ACC112 (cell line): ENCODE measurements at regions not wholly inside any gene's neighbourhood (a gene's known extent, or its start where the extent isn't known, plus 50 kb on each side); places are given as distances from the start of the nearest gene placed in this dataset.

Experiments
- H2AFZ ChIP-seq: fragments of 200-600 bp; sonication (generic); one replicate; pipeline ENCODE4 v1.6.0; 2017; ENCODE audit warnings: antibody characterized with exemption, low read length; ENCODE audit not compliant: unreplicated experiment
- H3K27ac ChIP-seq: fragments of 200-600 bp; sonication (generic); 2 replicates; pipeline ENCODE4 v1.5.1; 2014; ENCODE audit warnings: low read depth, mild to moderate bottlenecking, antibody characterized with exemption, low read length, moderate library complexity
- H3K27me3 ChIP-seq: fragments of 200-600 bp; sonication (generic); 2 replicates; pipeline ENCODE4 v1.6.1; 2014; ENCODE audit warnings: mild to moderate bottlenecking, antibody characterized with exemption, low read length, moderate library complexity, mixed read lengths; ENCODE audit not compliant: insufficient read depth
- H3K36me3 ChIP-seq: fragments of 200-600 bp; sonication (generic); 2 replicates; pipeline ENCODE4 v1.6.1; 2016; ENCODE audit warnings: mild to moderate bottlenecking, antibody characterized with exemption, low read length, moderate library complexity, mixed read lengths; ENCODE audit not compliant: insufficient read depth
- H3K4me1 ChIP-seq: fragments of 200-600 bp; sonication (generic); one replicate; pipeline ENCODE4 v1.6.1; 2016; ENCODE audit warnings: low read length, mixed read lengths; ENCODE audit not compliant: insufficient read depth, unreplicated experiment, control insufficient read depth
- H3K4me3 ChIP-seq: fragments of 200-600 bp; sonication (generic); 2 replicates; pipeline ENCODE4 v1.5.1; 2014; ENCODE audit warnings: mild to moderate bottlenecking, low read depth, low read length
- H3K79me2 ChIP-seq: fragments of 200-600 bp; sonication (generic); one replicate; pipeline ENCODE4 v1.6.0; 2016; ENCODE audit warnings: low read length; ENCODE audit not compliant: control insufficient read depth, unreplicated experiment, insufficient read depth

GRCh38 chr5:45189481-45189880 lies 380.7 kb downstream of the MRPS30 start:
- Histone ChIP-seq H3K27me3 (no peaks in the 10 kb centered on the region), H3K4me1 (no peaks in the 10 kb centered on the region), H3K27ac (no peak overlapping the region), H3K79me2 (no peaks in the 10 kb centered on the region), H3K4me3 (no peak overlapping the region), H2AFZ (no peak overlapping the region), H3K36me3 (no peaks in the 10 kb centered on the region)

- Histone ChIP-seq H3K79me2 (no peaks in the 10 kb centered on the region), H3K4me1 (no peaks in the 10 kb centered on the region), H3K36me3 (no peaks in the 10 kb centered on the region), H2AFZ (no peak overlapping the region), H3K27ac (no peak overlapping the region), H3K4me3 (no peak overlapping the region), H3K27me3 (no peaks in the 10 kb centered on the region)
These were observed 386.3 kb downstream of the MRPS30 start for GRCh38 chr5:45195026-45195425.
